Liver (tissue), 8 donors: ENCODE measurements at regions not wholly inside any gene's neighbourhood (a gene's known extent, or its start where the extent isn't known, plus 50 kb on each side); places are given as distances from the start of the nearest gene placed in this dataset.

Experiments used
- DNase-seq: peaks from one replicate; pipeline ENCODE4 v3.0.0-alpha.2; 2017; ENCODE audit warnings: low spot score
- H3K27ac ChIP-seq, 2 donors: one replicate each; pipeline ENCODE4 v1.7.0; 2013; ENCODE audit warnings: inconsistent platforms in 2 of 2, low read length in 2 of 2, control low read depth in 1 of 2, low read depth in 1 of 2, mild to moderate bottlenecking in 1 of 2
- H3K27me3 ChIP-seq, 4 donors: one replicate each; pipeline versions ENCODE4 v1.6.1 to v1.7.0; 2013; ENCODE audit warnings: low read length in 3 of 4, inconsistent platforms in 1 of 4, mild to moderate bottlenecking in 1 of 4, moderate library complexity in 1 of 4; ENCODE audit not compliant: control insufficient read depth in 4 of 4, insufficient read depth in 4 of 4
- H3K36me3 ChIP-seq, 4 donors: one replicate each; pipeline versions ENCODE4 v1.6.1 to v1.7.0; 2013; ENCODE audit warnings: low read length in 3 of 4, mild to moderate bottlenecking in 3 of 4, low read depth in 1 of 4, moderate library complexity in 1 of 4; ENCODE audit not compliant: control insufficient read depth in 4 of 4, insufficient read depth in 3 of 4
- H3K4me1 ChIP-seq, 4 donors: one replicate each; pipeline versions ENCODE4 v1.6.1 to v1.7.0; 2013; ENCODE audit warnings: low read length in 3 of 4, mild to moderate bottlenecking in 3 of 4, moderate library complexity in 1 of 4; ENCODE audit not compliant: control insufficient read depth in 4 of 4, insufficient read depth in 4 of 4
- H3K4me3 ChIP-seq, 3 donors: one replicate each; pipeline versions ENCODE4 v1.6.1 to v1.7.0; 2013; ENCODE audit warnings: low read length in 3 of 3, control low read depth in 1 of 3, low read depth in 1 of 3, mild to moderate bottlenecking in 1 of 3
- H3K9ac ChIP-seq, 2 donors: one replicate each; pipeline ENCODE4 v1.7.0; 2013; ENCODE audit warnings: low read length in 2 of 2, mild to moderate bottlenecking in 2 of 2, moderate library complexity in 2 of 2, control low read depth in 1 of 2, low read depth in 1 of 2
- H3K9me3 ChIP-seq, 4 donors: one replicate each; pipeline versions ENCODE4 v1.6.1 to v1.7.0; 2013; ENCODE audit warnings: low read length in 3 of 4; ENCODE audit not compliant: control insufficient read depth in 4 of 4
- CTCF ChIP-seq: fragments of 150-350 bp; IDR thresholded peaks from 2 replicates; pipeline ENCODE4 v1.5.1; 2017; ENCODE audit warnings: improper control_type of control experiment, low read depth, low read length; ENCODE audit not compliant: missing input control
- EGR1 ChIP-seq, 2 donors: IDR thresholded peaks; 2 replicates each; pipeline ENCODE4 v1.6.1; 2016 to 2018; ENCODE audit warnings: antibody characterized with exemption in 2 of 2, low read depth in 2 of 2
- HNF4A ChIP-seq, 2 donors: conservative IDR thresholded peaks; 2 replicates each; pipeline ENCODE4 v1.6.1; 2016; ENCODE audit warnings: antibody characterized with exemption in 2 of 2, mild to moderate bottlenecking in 2 of 2
- HNF4G ChIP-seq: IDR thresholded peaks from 2 replicates; pipeline ENCODE4 v1.6.1; 2016; ENCODE audit warnings: antibody characterized with exemption
- JUND ChIP-seq, 2 donors: IDR thresholded peaks; 2 replicates each; pipeline ENCODE4 v1.6.1; 2016; ENCODE audit warnings: antibody characterized with exemption in 2 of 2
- NR2F2 ChIP-seq: IDR thresholded peaks from 2 replicates; pipeline ENCODE4 v1.6.1; 2016; ENCODE audit warnings: antibody characterized with exemption
- RXRA ChIP-seq, 2 donors: IDR thresholded peaks; 2 replicates each; pipeline ENCODE4 v1.6.1; 2017 to 2018; ENCODE audit warnings: antibody characterized with exemption in 2 of 2, mild to moderate bottlenecking in 1 of 2
- SP1 ChIP-seq: IDR thresholded peaks from 2 replicates; pipeline ENCODE4 v1.6.1; 2018; ENCODE audit warnings: antibody characterized with exemption, mild to moderate bottlenecking
- TAF1 ChIP-seq: conservative IDR thresholded peaks from 2 replicates; pipeline ENCODE4 v1.6.1; 2016; ENCODE audit warnings: antibody characterized with exemption, mild to moderate bottlenecking
- YY1 ChIP-seq: IDR thresholded peaks from 2 replicates; pipeline ENCODE4 v1.6.1; 2016; ENCODE audit warnings: antibody characterized with exemption, mild to moderate bottlenecking
- ZBTB33 ChIP-seq: IDR thresholded peaks from 2 replicates; pipeline ENCODE4 v1.6.1; 2016; ENCODE audit warnings: antibody characterized with exemption
- WGBS: extraction: QIAGEN DNeasy Blood & Tissue Kit; methylation state at CpG from one replicate; pipeline ENCODE4 v1.1.7; 2013; 5-methylcytosine and 5-hydroxymethylcytosine counted together
- TF ChIP-seq, protein P1 (sequence below): IDR thresholded peaks from 2 replicates; pipeline ENCODE4 v1.6.1; 2016; ENCODE audit warnings: antibody characterized with exemption
- TF ChIP-seq, protein P2 (sequence below): IDR thresholded peaks from 2 replicates; pipeline ENCODE4 v1.6.1; 2016; ENCODE audit warnings: antibody characterized with exemption, mild to moderate bottlenecking
- TF ChIP-seq, protein P3 (sequence below): IDR thresholded peaks from 2 replicates; pipeline ENCODE4 v1.6.1; 2016; ENCODE audit warnings: antibody characterized with exemption
- donor health status: healthy.
- donor health status: healthy.
- donor health status: healthy.
- donor health status: healthy.
- donor health status: healthy.

- Histone ChIP-seq H3K9ac (no peak overlapping the region), H3K27me3 (peaks cover 0 to 2% (median 0%) of the 10 kb centered on the region in 4 donors), H3K9me3 (no peaks in the 10 kb centered on the region), H3K4me3 (no peak overlapping the region), H3K27ac (no peak overlapping the region), H3K4me1 (no peaks in the 10 kb centered on the region), H3K36me3 (no peaks in the 10 kb centered on the region)
- DNase-seq: no peak
- TF ChIP-seq HNF4A (conservative IDR thresholded peaks at IDR 0.05): no peak
- TF ChIP-seq TAF1: no peak
- TF ChIP-seq, protein P1, sequence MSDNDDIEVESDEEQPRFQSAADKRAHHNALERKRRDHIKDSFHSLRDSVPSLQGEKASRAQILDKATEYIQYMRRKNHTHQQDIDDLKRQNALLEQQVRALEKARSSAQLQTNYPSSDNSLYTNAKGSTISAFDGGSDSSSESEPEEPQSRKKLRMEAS: no peak
- no peak for TF ChIP-seq NR2F2
- TF ChIP-seq HNF4G: no peak
- TF ChIP-seq, protein P2, sequence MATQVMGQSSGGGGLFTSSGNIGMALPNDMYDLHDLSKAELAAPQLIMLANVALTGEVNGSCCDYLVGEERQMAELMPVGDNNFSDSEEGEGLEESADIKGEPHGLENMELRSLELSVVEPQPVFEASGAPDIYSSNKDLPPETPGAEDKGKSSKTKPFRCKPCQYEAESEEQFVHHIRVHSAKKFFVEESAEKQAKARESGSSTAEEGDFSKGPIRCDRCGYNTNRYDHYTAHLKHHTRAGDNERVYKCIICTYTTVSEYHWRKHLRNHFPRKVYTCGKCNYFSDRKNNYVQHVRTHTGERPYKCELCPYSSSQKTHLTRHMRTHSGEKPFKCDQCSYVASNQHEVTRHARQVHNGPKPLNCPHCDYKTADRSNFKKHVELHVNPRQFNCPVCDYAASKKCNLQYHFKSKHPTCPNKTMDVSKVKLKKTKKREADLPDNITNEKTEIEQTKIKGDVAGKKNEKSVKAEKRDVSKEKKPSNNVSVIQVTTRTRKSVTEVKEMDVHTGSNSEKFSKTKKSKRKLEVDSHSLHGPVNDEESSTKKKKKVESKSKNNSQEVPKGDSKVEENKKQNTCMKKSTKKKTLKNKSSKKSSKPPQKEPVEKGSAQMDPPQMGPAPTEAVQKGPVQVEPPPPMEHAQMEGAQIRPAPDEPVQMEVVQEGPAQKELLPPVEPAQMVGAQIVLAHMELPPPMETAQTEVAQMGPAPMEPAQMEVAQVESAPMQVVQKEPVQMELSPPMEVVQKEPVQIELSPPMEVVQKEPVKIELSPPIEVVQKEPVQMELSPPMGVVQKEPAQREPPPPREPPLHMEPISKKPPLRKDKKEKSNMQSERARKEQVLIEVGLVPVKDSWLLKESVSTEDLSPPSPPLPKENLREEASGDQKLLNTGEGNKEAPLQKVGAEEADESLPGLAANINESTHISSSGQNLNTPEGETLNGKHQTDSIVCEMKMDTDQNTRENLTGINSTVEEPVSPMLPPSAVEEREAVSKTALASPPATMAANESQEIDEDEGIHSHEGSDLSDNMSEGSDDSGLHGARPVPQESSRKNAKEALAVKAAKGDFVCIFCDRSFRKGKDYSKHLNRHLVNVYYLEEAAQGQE: no peak
- TF ChIP-seq EGR1 (IDR thresholded peaks at IDR 0.05; ENCODE audit: low read depth in 2 of 2): no peak
- TF ChIP-seq SP1: no peak
- TF ChIP-seq, protein P3, sequence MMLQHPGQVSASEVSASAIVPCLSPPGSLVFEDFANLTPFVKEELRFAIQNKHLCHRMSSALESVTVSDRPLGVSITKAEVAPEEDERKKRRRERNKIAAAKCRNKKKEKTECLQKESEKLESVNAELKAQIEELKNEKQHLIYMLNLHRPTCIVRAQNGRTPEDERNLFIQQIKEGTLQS: no peak
- no peak for TF ChIP-seq JUND (IDR thresholded peaks at IDR 0.05)
- TF ChIP-seq ZBTB33: no peak
- TF ChIP-seq CTCF: no peak
- 84% methylated on average over 3 of the region's 3 CpGs for WGBS
Measured at GRCh38 chr20:51227744-51228143, 204.8 kb upstream of the KCNG1 start.

DNA sequence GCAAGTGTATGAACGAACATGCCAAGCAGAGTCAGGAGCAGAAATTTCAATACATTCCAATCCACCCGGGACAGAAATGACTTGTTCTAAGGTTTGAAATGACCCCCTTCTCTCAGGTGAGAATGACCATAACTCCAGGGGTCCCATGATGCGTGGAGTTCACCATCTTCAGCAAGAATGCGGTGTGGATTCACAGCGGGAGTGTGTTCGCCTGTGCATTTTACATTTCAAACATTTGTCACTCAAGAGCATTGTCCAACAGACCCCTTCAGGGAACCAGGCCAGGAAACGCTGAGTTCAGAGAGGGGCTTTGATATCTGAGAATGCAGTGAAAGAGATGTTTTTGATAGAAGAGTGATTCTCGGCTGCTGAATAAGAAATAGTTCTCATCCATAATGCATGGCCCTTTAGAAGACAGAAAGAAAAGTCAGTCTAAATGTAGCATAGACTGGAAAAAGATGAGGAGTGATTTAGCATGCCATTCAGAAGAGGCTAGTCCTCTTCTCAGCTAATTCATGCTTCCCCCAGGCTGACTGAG, 200.3 kb upstream of the KCNG1 start:
- 46% methylated on average over 8 of the region's 8 CpGs for WGBS
- Histone ChIP-seq H3K27me3 (peaks cover 0 to 11% (median 2%) of the 10 kb centered on the region in 4 donors), H3K27ac (no peak overlapping the region), H3K4me3 (no peak overlapping the region), H3K36me3 (no peaks in the 10 kb centered on the region), H3K4me1 (no peaks in the 10 kb centered on the region), H3K9ac (no peak overlapping the region), H3K9me3 (no peaks in the 10 kb centered on the region)
- DNase-seq: no peak
- no peak for TF ChIP-seq YY1
- no peak for TF ChIP-seq RXRA (IDR thresholded peaks at IDR 0.05)
